LHCN-M2 (cell line): ENCODE measurements at regions not wholly inside any gene's neighbourhood (a gene's known extent, or its start where the extent isn't known, plus 50 kb on each side); places are given as distances from the start of the nearest gene placed in this dataset.
A peak's percentile ranks its signal among the peaks of the same experiment; 100 is the strongest.

Source experiments
- DNase-seq: peaks from one replicate; pipeline ENCODE4 v3.0.0-alpha.2; 2012; ENCODE audit warnings: low read depth

DNA sequence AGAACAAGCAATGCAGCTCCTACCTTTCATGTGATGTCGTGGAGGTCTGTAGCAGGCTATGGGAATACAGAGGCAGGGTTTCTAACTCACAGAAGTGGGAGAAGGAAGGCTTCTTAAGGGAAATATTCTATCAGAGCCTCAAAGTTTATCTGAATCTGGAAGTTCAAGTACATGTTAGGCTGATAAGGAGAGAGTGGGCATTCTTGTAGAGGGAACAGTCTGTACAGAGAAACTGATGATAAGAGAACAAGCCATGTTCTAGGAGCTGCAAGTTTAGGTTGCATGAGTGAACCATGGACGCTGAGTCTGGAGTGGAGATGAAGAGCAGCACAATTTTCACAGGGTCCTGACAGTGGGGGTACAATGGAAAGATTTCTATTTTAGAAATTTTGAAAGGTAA is 344.0 kb downstream of the CHRM3 start:
- DNase-seq: no peak

DNA sequence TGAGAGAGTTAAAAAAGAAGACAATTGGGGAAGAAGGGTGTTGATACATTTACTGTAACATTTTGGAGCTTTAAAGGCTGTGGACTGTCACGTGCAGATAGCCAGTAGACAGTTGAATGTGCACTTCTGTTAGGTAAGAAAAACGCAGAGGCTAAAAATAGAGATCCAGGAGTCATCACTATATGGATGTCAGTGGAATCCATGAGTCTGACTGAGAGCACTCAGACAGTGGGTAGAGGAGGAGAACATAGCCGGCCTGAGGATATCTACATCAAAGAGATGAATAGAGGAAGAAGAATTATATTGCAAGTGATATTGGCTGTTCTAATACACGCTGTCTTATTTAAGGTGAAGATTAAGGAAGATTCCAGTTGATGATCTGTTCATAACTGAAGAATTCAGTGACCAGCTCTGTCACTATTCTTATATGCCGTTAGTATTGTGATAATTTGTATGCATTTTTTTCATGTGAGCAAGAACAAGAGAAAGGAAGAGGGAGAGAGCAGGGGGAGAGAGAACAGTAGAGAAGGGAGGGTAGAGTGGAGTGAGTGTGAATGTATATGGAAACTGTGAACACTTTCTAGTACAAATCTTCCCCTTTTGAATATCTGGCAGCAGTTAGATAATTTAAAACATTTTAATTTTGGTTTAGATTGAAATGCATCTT is 344.8 kb downstream of the CHRM3 start:
- no peak for DNase-seq

DNA sequence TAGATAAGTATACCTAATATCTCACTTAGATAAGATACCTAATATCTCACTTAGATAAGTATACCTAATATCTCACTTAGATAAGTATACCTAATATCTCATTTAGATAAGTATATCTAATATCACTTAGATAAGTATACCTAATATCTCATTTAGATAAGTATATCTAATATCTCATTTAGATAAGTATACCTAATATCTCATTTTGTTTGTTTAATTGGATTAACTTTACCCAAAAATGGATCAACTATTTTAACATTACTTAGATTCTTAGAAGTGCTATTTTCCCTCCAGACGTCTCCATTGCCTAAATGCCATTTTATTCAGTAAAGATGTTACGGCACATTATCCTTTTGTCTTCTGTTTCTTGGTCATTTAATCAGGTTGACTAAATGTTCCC is 346.4 kb downstream of the CHRM3 start:
- DNase-seq: no peak

DNA sequence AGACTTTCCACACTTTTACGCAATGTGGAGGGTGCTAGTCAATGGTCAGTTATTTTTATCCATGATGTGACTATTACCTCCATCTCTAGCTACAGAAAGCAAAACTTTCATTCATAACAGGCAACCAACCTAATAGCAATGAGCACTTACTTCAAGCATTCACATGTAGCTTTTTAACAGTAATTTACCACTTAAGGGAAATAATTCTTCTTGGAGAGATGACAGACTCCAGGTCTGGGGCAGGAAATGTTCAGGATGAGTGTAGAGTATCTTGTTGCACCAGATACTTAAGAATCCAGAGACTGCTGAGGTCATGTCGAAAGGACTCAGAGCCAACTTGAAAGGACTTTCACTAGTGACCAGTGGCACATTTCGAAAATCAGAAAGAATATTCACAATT is 347.6 kb downstream of the CHRM3 start:
- no peak for DNase-seq

DNA sequence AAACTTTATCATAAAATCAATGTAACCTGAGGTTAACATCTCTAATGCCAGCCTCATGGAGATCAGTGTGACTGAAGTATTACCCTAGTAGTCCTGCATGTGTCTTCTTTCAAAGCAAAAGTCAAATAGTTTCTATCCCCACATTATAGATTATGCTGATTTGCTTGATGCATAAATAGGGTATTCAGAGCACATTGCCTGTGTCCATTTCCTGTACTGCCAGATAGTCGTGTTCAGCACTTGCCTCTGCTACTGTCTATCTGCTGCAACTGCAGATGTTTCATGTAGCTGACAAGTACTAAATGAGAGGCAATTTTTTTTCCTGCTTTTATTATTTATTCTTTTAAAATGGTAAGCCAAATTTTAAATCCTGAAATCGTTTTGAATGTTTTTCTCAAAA is 348.7 kb downstream of the CHRM3 start:
- no peak for DNase-seq

DNA sequence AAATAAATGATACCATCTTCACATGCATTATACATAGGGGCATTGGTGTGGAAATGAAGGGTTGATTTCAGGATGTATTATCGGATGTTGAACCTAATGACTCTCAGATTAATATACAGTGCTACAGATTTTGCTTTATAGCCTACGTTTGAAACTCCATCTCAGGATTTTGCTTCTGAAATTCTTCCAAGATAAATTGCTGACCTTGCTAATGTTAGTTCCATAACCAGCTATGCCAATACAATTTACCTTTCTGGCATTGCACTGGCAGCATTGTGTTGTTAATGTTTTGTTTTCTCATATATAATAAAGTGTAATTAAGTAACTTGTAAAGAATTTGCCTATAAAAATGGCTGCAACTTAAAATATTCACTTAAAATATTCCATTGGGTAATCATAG is 350.1 kb downstream of the CHRM3 start:
- no peak for DNase-seq

DNA sequence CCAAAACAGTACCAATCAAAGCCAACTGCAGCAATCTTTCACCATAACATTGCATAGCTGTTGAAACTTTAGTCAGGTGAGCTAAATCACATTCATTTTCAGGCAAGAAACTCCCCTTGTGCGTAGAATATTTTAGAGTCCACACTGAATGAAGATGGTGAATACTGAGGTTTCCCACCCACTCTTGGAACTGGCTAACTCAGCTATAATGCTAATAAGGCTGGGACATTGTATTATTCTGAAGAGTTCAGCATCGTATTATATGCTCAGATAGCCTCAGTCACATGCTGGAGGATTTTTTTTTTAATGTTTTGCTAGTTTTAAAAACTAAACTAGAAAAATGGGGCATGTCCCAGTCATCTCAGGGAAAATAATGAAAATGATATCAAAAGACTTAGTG is 352.3 kb upstream of the FMN2 start:
- no peak for DNase-seq

DNA sequence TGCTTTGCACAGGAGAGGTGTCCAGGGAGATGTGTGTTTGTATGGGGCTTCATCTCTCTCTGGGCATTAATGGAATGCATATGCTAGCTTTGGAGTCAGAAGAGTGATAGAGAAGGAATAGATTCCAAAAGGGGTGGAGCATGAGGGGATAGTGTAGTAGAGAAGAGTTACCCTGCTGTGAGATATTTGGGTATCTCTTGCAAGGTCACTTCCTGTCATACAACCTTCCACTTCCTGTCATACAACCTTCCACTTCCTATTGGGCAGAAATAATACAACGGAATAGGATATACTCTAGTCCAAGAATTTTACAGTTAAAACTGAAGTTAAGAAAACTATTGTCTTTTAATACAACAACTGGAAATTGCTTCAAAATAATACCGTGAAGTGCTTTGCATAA is 351.8 kb upstream of the FMN2 start:
- no peak for DNase-seq

DNA sequence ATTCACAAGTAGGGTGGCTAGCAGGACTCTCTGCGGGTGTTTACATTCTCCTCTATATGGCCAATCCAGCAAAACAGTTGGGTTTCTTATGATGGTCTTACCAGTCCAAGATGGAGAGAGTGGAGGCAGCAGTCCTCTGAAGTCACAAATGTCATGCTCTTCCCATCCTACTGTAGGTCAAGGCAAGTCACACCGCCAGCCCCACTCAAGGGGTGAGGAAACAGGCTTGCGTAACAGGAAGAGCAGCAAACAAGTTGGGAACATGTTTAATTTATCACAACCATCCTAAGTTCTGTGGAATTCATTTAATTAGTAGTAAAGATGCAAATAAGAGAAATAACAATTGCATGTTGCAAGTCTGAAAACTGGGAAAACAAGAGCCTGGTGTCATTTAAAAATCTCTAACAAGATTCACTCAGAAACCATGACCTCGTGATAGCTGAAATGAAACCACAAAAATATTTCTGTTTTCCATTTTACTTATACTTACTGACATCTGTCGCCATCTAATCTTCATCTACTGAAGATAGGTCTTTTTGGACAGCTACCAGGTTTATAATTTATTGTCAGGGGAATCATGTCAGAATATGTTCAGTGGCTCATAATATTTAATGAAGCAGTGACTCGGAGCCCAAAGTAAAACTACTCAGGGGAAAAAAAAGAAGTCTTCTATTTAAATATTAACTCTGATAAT is 349.1 kb upstream of the FMN2 start:
- DNase-seq: no peak

DNA sequence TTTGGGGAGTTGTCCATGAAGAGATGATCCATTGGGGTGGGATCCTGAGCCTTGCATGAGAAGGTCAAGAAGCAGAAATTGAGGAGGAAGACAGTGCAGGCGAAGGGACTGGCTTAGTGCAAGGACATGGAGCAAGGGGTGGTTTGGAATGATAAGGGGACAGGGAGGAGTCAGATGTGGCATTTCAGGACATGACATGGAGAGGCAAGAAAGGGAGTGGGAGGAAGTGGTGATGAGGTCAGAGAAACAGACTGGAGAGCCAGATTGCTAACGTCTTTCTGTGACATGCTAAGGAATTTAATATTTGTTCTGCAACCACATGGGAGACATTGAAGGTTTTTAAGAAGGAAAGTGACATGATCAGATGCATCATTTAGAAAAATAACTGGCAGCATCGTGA is 346.8 kb upstream of the FMN2 start:
- no peak for DNase-seq

DNA sequence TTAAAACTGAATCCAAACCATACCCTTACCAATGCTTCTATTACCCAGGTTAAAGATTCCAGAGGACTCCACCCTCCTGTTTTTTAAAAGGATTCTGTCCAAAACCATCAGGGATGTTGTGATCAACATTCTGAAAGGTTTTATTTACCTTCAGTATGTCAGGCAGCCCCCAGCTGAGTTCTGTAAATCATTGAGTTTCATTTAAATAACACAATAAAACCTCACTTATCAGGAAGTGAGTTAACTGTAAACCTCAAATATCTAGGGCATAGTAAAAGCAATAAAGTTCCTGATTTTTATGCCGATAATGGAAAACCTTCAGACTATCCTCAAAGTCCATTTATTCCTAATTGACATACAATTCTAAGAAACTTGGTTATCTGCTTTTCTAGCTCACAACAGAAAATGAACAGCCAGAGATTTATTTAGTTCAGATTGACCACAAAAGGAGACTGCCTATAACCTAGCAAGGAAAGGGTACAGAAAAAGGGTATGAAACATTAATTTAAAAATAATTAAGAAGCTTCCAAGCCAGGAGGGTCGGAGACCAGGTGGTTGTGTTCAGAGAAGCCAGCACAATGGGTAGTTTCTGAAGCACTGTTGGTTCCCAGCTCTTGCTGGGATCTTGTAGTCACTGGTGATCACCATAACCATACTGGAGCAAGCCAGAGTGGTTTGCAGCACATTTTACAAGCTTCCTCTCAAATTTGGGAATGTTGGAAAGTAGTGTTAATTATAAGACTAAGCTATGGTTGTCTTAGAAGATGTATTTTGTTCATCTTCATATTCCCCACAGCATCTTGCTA is 336.4 kb upstream of the FMN2 start:
- no peak for DNase-seq

DNA sequence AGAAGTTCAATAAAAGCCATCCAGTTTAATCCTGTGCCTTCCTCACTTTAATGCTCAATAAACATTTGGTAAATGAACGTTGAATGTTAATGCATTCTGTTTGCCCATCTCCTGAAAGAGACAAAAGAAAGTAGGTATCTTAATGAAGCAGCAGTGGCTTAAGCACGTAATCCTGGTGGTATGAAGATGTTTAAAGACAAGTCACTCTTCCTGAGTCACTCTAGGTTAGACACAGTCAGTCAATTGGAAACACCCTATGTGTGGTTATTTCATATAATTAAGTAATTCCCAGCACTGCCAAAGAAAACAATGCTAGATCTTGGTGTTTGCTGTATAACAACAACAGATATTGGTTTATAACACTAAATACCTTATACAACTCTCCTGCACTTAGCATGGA is 334.0 kb upstream of the FMN2 start:
- DNase-seq: peak; percentile 3

DNA sequence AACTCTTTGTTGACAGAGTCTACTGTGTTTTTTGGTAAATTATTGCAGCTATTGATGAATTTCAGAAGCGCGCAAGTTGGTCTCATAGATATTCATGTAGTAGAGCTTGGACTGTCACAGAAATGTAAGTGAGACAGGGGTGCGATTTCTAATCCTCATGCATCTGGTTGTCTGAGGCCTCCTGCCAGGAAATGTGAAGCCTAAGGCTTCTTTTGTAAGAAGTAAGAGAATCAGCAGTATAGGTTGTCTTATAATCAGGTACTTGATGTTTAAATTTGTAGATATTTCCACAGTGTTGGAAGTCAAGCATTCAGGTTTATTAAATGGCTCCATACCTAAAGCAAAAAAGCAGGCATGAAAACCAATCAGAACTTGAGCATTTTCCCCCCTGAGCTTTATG is 332.9 kb upstream of the FMN2 start:
- DNase-seq: no peak

DNA sequence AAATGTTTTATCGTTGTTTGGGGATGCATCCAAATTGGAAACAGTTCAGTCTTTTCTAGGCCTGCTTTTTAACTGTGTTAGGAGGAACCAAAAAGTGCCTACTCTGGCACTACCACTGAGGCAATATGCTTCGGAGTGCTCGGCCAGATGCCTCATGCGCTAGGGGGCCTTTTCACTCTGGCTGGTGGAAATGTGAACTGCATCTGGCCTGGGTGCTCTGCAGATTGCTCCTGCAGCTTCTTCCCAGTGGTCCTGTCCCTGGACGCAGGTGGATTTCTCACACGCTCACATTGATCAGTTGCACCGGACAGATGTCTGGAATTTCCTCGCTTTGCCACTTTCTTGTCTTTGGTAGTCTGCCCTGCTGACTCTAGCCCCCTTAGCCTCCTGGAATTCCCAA is 330.2 kb upstream of the FMN2 start:
- DNase-seq: no peak

DNA sequence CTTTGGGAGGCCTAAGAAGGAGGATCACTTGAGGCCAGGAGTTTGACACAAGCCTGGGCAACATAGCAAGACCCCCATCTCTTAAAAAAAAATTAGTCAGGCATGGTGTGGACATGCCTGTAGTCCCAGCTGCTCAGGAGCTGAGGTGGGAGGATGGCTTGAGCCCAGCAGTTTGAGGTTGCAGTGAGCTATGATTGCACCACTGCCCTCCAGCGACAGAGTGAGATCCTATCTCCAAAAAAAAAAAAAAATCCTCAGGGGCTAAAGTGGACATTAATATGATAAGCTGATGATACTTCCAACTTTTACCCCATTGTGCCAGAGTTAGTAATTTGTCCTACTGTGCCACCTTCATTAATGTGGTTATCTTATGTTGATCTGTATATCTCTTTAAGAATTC is 327.8 kb upstream of the FMN2 start:
- no peak for DNase-seq

DNA sequence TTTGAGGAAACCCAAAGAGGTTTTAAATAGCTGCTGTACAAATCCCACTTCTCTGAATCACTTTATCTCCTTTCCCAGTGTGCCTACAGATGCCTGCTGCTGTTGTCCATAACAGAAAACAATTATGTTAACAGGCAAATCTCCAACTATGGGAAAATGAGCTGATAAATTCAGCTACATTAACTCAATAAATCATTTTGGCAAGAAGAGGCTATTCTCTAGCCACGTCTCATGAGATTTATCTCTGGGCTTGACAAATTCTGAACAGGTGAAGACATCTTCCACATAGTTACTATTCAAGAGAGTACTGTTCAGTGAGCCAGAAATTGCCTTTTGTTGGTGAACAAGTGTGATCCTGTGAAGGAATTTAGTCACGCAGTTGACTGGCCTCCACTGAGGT is 327.1 kb upstream of the FMN2 start:
- DNase-seq: peak; percentile 1

DNA sequence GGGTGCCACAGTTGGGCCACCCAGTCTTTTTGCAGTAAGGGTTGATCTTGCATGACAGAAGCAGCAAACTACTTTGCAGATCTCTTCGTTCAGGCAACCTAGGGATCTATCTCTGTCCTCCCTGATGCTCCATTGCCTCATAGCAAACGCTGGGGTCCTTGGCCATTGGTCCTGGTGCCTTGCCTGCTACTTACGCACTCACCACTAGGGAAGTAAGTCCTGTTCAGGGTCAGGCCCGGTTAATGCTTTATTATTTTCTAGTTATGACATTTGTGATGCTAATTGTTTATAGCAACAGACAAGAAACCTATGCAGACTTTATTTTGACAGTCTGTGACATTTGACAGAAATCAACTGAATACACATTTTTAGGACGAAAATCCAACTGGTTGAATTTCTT is 326.5 kb upstream of the FMN2 start:
- DNase-seq: no peak

DNA sequence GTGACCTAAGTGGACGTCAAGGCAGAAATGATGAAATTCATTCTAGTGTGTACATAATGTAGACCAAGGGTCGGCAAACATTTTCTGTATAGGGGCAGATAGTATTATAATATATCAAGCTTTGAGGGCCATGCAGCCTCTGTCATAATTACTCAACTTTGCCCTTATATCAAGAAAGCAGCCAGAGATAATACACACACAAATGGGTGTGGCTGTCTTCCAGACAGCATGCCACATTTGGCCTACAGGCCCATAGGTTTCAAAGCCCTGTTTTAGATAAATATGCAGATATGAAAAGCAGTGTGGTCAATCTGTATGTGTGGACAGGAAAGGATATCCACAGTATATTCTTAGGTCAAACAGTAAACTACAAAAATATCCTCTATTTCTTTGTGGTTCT is 320.1 kb upstream of the FMN2 start:
- no peak for DNase-seq

DNA sequence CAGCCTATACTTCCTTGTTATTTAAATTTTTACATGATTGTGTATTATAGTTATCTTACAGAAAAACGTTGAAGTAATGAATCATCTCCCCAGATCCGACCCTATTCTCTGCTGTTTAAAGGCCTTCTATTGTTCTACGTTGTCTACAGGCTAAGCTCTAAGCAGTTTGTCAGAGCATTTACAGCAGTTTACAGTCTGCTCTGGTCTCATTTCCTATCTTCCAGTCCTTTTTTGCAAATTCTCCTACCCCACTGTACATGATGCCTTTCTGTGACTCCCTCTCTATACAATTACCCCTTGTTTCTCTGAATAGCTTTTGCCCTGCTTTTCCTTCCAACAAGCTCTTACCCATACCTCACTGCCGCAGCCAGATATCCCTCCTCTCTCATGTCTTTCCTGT is 319.2 kb upstream of the FMN2 start:
- no peak for DNase-seq

DNA sequence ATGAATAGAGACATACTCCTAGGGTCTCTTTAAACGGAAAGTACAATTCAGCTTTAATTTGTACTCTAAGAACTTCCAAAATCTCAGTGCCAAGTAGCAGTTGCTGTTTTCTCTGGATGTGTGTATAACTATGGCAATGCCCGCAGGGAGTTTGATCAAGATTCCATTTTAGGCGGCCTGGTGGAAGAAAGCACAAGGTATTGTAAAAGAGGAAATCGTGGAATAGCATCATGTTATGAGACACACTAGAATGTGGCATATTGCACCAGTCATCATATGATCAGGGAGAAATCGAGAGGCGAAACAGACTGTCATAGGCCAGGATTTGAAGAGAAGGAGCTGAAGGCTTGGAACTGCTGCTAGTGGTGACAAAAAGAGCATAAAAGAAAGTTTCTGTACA is 316.2 kb upstream of the FMN2 start:
- DNase-seq: no peak

DNA sequence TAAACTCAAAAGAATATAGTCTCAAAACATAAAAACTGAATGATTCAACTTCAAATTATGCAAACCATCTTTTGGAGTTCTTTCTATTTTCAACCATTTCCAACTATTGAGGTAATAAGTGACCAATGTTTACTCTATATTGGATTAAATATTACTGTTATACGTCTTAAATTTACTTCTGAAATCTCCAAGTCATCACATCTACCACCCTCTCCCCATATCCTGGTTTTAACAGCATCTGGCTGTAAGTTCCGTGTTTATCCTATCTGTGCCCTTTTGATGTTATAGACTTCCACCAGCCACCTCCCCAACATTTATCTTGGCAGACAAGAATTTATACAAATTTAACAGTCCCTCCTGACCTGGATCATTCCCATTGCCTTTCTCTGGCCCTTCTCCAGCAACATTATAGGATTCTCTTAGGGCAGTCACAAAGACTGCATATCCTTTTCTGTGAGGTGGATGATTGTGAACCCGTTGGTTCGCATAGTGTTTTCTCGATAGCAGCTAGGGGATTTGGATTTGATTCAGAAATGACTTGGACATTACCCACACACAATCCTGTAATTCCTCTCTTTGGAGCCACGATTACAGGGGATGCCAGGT is 313.4 kb upstream of the FMN2 start:
- DNase-seq: no peak

DNA sequence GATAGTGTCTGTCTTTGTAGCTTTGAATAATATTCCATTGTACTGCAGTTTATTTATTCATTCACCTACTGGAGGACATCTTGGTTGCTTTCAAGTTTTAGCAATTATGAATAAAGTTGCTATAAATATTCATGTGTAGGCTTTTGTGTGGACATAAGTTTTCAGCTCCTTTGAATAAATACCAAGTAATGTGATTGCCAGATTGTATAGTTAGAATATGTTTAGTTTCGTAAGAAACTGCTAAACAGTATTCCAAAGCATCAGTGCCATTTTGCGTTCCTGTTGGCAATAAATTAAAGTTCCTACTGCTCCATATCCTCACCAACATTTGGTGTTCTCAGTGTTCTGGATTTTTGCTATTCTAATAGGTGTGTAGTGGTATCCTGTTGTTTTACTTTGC is 311.7 kb upstream of the FMN2 start:
- no peak for DNase-seq

DNA sequence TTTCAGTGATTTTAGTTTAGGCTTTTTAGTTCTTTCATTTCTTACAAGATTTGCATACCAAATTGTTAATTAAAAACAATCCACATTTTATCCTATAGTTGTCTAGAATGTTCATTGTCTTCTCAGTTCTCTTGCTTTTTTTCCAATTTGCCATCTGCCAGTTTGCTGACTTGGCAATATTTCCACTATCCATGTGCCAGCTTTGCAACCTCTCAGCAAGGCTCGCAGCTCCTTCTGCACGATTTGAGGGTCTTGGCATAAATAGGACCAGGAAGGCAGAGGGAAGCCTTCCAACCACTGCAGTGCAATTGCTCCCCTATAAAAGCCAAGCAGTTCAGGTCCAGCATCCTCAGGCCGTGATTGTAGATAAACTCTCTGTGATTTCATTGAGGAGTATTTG is 306.8 kb upstream of the FMN2 start:
- DNase-seq: no peak
